HCT116 (cell line): ENCODE measurements at regions not wholly inside any gene's neighbourhood (a gene's known extent, or its start where the extent isn't known, plus 50 kb on each side); places are given as distances from the start of the nearest gene placed in this dataset.

Experiments
- ATAC-seq: fragments of 200-7000 bp; cut with Tn5 transposase; 2 replicates; pipeline ENCODE4 v1.9.1; 2020; ENCODE audit warnings: mild to moderate bottlenecking, moderate library complexity
- BruUV-seq: library from RNA; stranded (reverse); fragments of 400-500 nt; replicated peaks from 2 replicates; lab custom pipeline; 2021; lab: Mats Ljungman, UMichigan
- CTCF ChIA-PET: fragments of 300-600 bp; sonication (Branson Sonifier 250); formaldehyde crosslinking; loops from one replicate; lab custom pipeline; 2021; ENCODE audit warnings: antibody characterized with exemption; lab: Charles Lee
- POLR2A ChIA-PET: fragments of 300-600, 350-600 bp; sonication (Branson Sonifier 250); formaldehyde crosslinking; loops from one replicate; lab custom pipeline; 2021; ENCODE audit warnings: antibody characterized with exemption; lab: Charles Lee
- RAD21 ChIA-PET, 2 experiments: fragments of 300-600 bp; sonication (Branson Sonifier 250); formaldehyde crosslinking; loops; one replicate each; lab custom pipeline; 2023; ENCODE audit warnings: low total read pairs in 2 of 2; ENCODE audit not compliant: uncharacterized antibody in 2 of 2, unreplicated experiment in 2 of 2, low non-redundant PET in 1 of 2; lab: Charles Lee
- DNase-seq: peaks from one replicate; pipeline ENCODE4 v3.0.0-alpha.2; 2010; ENCODE audit warnings: low read depth, low spot score
- H2AFZ ChIP-seq: fragments of 200-600 bp; shearing (Covaris generic), sonication (generic); 2 replicates; pipeline ENCODE4 v1.6.1; 2017; ENCODE audit warnings: low read depth, mixed run types, mixed read lengths, antibody characterized with exemption, low read length; ENCODE audit not compliant: poor library complexity, severe bottlenecking
- H3K27ac ChIP-seq: 2 replicates; pipeline ENCODE4 v1.5.1; 2012; ENCODE audit warnings: low read depth, low read length
- H3K27me3 ChIP-seq: fragments of 200-600 bp; sonication (generic); 2 replicates; pipeline ENCODE4 v1.6.1; 2016; ENCODE audit warnings: mixed run types, low read length, mixed read lengths; ENCODE audit not compliant: insufficient read depth
- H3K36me3 ChIP-seq, 2 experiments: fragments of 200-500 bp in 1 of 2; fragments of 200-600 bp in 1 of 2; sonication (Bioruptor generic) in 1 of 2; sonication (generic) in 1 of 2; 2 replicates each; pipeline versions ENCODE4 v1.5.1 to v1.6.1; 2014 to 2016; ENCODE audit warnings: low read length in 2 of 2, inconsistent platforms in 1 of 2, mixed read lengths in 1 of 2, mixed run types in 1 of 2; ENCODE audit not compliant: insufficient read depth in 2 of 2, control insufficient read depth in 1 of 2
- H3K4me1 ChIP-seq, 2 experiments: fragments of 200-600 bp in 1 of 2; sonication (generic) in 1 of 2; 2 replicates each; pipeline versions ENCODE4 v1.5.1 to v1.6.1; 2012 to 2017; ENCODE audit warnings: low read length in 2 of 2, inconsistent platforms in 1 of 2, mild to moderate bottlenecking in 1 of 2, mixed read lengths in 1 of 2, mixed run types in 1 of 2, moderate library complexity in 1 of 2; ENCODE audit not compliant: insufficient read depth in 2 of 2, control insufficient read depth in 1 of 2
- H3K4me2 ChIP-seq: fragments of 200-600 bp; sonication (generic); 2 replicates; pipeline ENCODE4 v1.6.1; 2017; ENCODE audit warnings: mixed run types, low read length, mixed read lengths
- H3K4me3 ChIP-seq, 2 experiments: fragments of 200-600 bp in 1 of 2; sonication (generic) in 1 of 2; replicated peaks in 1 of 2; 2 replicates each; pipeline ENCODE4 v1.5.1; 2011 to 2016; ENCODE audit warnings: low read length in 2 of 2, control low read depth in 1 of 2, low read depth in 1 of 2, mild to moderate bottlenecking in 1 of 2, mixed read lengths in 1 of 2, mixed run types in 1 of 2
- H3K79me2 ChIP-seq: fragments of 200-600 bp; sonication (generic); 2 replicates; pipeline ENCODE4 v1.6.1; 2017; ENCODE audit warnings: mild to moderate bottlenecking, mixed run types, low read length, moderate library complexity, mixed read lengths; ENCODE audit not compliant: insufficient read depth
- H3K9ac ChIP-seq: fragments of 200-600 bp; sonication (generic); 2 replicates; pipeline ENCODE4 v1.6.1; 2016; ENCODE audit warnings: low read length, mixed read lengths
- H3K9me2 ChIP-seq: fragments of 200-600 bp; sonication (generic), shearing (Covaris generic); 2 replicates; pipeline ENCODE4 v1.6.1; 2017; ENCODE audit warnings: mixed run types, mild to moderate bottlenecking, moderate library complexity; ENCODE audit not compliant: insufficient read depth
- H3K9me3 ChIP-seq, 2 experiments: fragments of 200-500 bp in 1 of 2; fragments of 200-600 bp in 1 of 2; sonication (Bioruptor generic) in 1 of 2; sonication (generic) in 1 of 2; 2 replicates each; pipeline ENCODE4 v1.6.1; 2014 to 2017; ENCODE audit warnings: low read length in 2 of 2, mixed read lengths in 2 of 2, inconsistent platforms in 1 of 2, low read depth in 1 of 2, mild to moderate bottlenecking in 1 of 2, mixed run types in 1 of 2, moderate library complexity in 1 of 2; ENCODE audit not compliant: control insufficient read depth in 1 of 2, insufficient read depth in 1 of 2
- H4K20me1 ChIP-seq: fragments of 200-600 bp; sonication (generic), shearing (Covaris generic); 2 replicates; pipeline ENCODE4 v1.6.1; 2017; ENCODE audit warnings: mixed run types, mild to moderate bottlenecking, moderate library complexity; ENCODE audit not compliant: insufficient read depth
- ATF3 ChIP-seq: IDR thresholded peaks from 2 replicates; pipeline ENCODE4 v1.6.1; 2012
- CBX3 ChIP-seq: IDR thresholded peaks from 2 replicates; pipeline ENCODE4 v1.6.1; 2012; ENCODE audit warnings: low read depth
- CEBPB ChIP-seq: IDR thresholded peaks from 2 replicates; pipeline ENCODE4 v1.6.1; 2012; ENCODE audit warnings: low read depth
- CTCF ChIP-seq, 3 experiments: fragments of 200-600 bp in 1 of 3; sonication (generic) in 1 of 3; IDR thresholded peaks in 2 of 3; conservative IDR thresholded peaks in 1 of 3; 2 replicates each; pipeline ENCODE4 v1.5.1; 2012 to 2017; ENCODE audit warnings: low read depth in 2 of 3, low read length in 2 of 3, antibody characterized with exemption in 1 of 3, borderline replicate concordance in 1 of 3, control low read depth in 1 of 3, mild to moderate bottlenecking in 1 of 3, mixed read lengths in 1 of 3, mixed run types in 1 of 3, moderate library complexity in 1 of 3; ENCODE audit not compliant: insufficient read depth in 1 of 3
- ELF1 ChIP-seq: IDR thresholded peaks from 2 replicates; pipeline ENCODE4 v1.6.1; 2012; ENCODE audit warnings: low read depth, borderline replicate concordance
- EZH2 ChIP-seq: fragments of 200-600 bp; sonication (generic); IDR thresholded peaks from 2 replicates; pipeline ENCODE4 v1.6.1; 2017; ENCODE audit warnings: antibody characterized with exemption, mixed run types
- FOSL1 ChIP-seq: IDR thresholded peaks from 2 replicates; pipeline ENCODE4 v1.6.1; 2012; ENCODE audit warnings: low read depth
- MAX ChIP-seq: IDR thresholded peaks from 2 replicates; pipeline ENCODE4 v1.6.1; 2012
- POLR2A ChIP-seq: IDR thresholded peaks from 2 replicates; pipeline ENCODE4 v1.7.0; 2011; ENCODE audit warnings: borderline replicate concordance; ENCODE audit not compliant: insufficient read depth, insufficient read length; ENCODE audit errors: extremely low read depth
- POLR2AphosphoS5 ChIP-seq: IDR thresholded peaks from 2 replicates; pipeline ENCODE4 v1.6.1; 2011; ENCODE audit warnings: mild to moderate bottlenecking, low read depth, low read length, moderate library complexity
- SIN3A ChIP-seq: IDR thresholded peaks from 2 replicates; pipeline ENCODE4 v1.6.1; 2012; ENCODE audit warnings: low read depth
- TCF7L2 ChIP-seq: IDR thresholded peaks from 2 replicates; pipeline ENCODE4 v1.7.0; 2011; ENCODE audit warnings: borderline replicate concordance, inconsistent platforms; ENCODE audit not compliant: insufficient read depth, insufficient read length; ENCODE audit errors: extremely low read depth
- YY1 ChIP-seq: IDR thresholded peaks from 2 replicates; pipeline ENCODE4 v1.6.1; 2011; ENCODE audit warnings: low read length, low read depth, moderate library complexity, mild to moderate bottlenecking; ENCODE audit not compliant: insufficient replicate concordance; ENCODE audit errors: extremely low read depth
- ZBTB33 ChIP-seq: IDR thresholded peaks from 2 replicates; pipeline ENCODE4 v1.6.1; 2011; ENCODE audit warnings: mild to moderate bottlenecking, low read length, moderate library complexity; ENCODE audit not compliant: insufficient replicate concordance; ENCODE audit errors: extremely low read depth
- ZNF274 ChIP-seq: fragments of 200-500 bp; sonication (Bioruptor generic); IDR thresholded peaks from 2 replicates; pipeline ENCODE4 v1.6.1; 2014; ENCODE audit warnings: mild to moderate bottlenecking, low read depth, low read length, inconsistent platforms
- intact Hi-C: fragments of 100-400 bp; cut with micrococcal nuclease; formaldehyde crosslinking; loops from 2 replicates; pipeline ENCODE4 v1.10.0; 2022

GRCh38 chr6:105755885-105756284, 330.3 kb upstream of the PRDM1 start:
- Histone ChIP-seq H4K20me1 (no peaks in the 10 kb centered on the region), H3K4me2 (no peak overlapping the region), H3K27me3 (no peaks in the 10 kb centered on the region), H3K27ac (no peak overlapping the region), H3K9me3 (no peaks in the 10 kb centered on the region), H3K36me3 (no peaks in the 10 kb centered on the region), H3K79me2 (no peaks in the 10 kb centered on the region), H2AFZ (no peak overlapping the region), H3K9me2 (no peaks in the 10 kb centered on the region), H3K4me1 (peaks cover 11 to 39% of the 10 kb centered on the region in 2 experiments; a peak in 3 of 4 replicates), H3K9ac (no peak overlapping the region), H3K4me3 (no peak overlapping the region)
- no peak for TF ChIP-seq CBX3
- TF ChIP-seq CEBPB = no peak
- no peak for TF ChIP-seq EZH2
- TF ChIP-seq MAX = no peak
- ChIA-PET POLR2A (no interaction called here), CTCF (no interaction called here), RAD21 (no interaction called here)
- no peak for ATAC-seq
- intact Hi-C loops = no loop called here
- DNase-seq = no peak
- no TSS peak for BruUV-seq

- CTCF ChIA-PET = no interaction called here
- H4K20me1 ChIP-seq = no peaks in the 10 kb centered on the region
- H2AFZ ChIP-seq = peak overlapping the region; percentile 5
- H3K9ac ChIP-seq = no peak overlapping the region
- RAD21 ChIA-PET = no interaction called here
- peak overlapping the region; percentile 40 for H3K4me2 ChIP-seq
- H3K9me3 ChIP-seq = no peaks in the 10 kb centered on the region
- H3K27me3 ChIP-seq = no peaks in the 10 kb centered on the region
- no peak for DNase-seq
- no peaks in the 10 kb centered on the region for H3K79me2 ChIP-seq
- BruUV-seq = no TSS peak
- no peaks in the 10 kb centered on the region for H3K9me2 ChIP-seq
- intact Hi-C loops = no loop called here
- H3K27ac ChIP-seq = no peak overlapping the region
- no peak overlapping the region for H3K4me3 ChIP-seq
- no peak for ATAC-seq
- no peaks in the 10 kb centered on the region for H3K36me3 ChIP-seq
- POLR2A ChIA-PET = no interaction called here
- peaks cover 11 to 34% of the 10 kb centered on the region in 2 experiments; a peak in 3 of 4 replicates for H3K4me1 ChIP-seq
- TF ChIP-seq SIN3A (no peak), ATF3 (no peak), MAX (no peak), FOSL1 (no peak), CEBPB (no peak), ZNF274 (no peak), YY1 (no peak), CTCF (IDR thresholded peaks at IDR 0.05 in 2 of 3, conservative IDR thresholded peaks at IDR 0.05 in 1 of 3; ENCODE audit: borderline replicate concordance in 1 of 3, insufficient read depth in 1 of 3, low read depth in 2 of 3, low read length in 2 of 3) (no peak), POLR2A (no peak), ZBTB33 (no peak), ELF1 (no peak), TCF7L2 (no peak), POLR2AphosphoS5 (no peak), CBX3 (no peak)
These were observed 332.4 kb upstream of the PRDM1 start for GRCh38 chr6:105753620-105754211.
